NCI-H774 (cell line): ENCODE measurements at regions not wholly inside any gene's neighbourhood (a gene's known extent, or its start where the extent isn't known, plus 50 kb on each side); places are given as distances from the start of the nearest gene placed in this dataset.
"Not testable (repeated sequence)": the region's sequence is repeated elsewhere in the genome, so short reads cannot be mapped to it uniquely, and the experiment has no call there.

Experiments used
- DNase-seq: peaks from one replicate; lab custom pipeline; 2025; lab: John Stamatoyannopoulos, UW

- DNase-seq: no peak
These were observed 262.5 kb upstream of the ANO5 start for GRCh38 chr11:21930408-21930807.

GRCh38 chr11:21931436-21932101, 261.3 kb upstream of the ANO5 start:
- DNase-seq: no peak

DNA sequence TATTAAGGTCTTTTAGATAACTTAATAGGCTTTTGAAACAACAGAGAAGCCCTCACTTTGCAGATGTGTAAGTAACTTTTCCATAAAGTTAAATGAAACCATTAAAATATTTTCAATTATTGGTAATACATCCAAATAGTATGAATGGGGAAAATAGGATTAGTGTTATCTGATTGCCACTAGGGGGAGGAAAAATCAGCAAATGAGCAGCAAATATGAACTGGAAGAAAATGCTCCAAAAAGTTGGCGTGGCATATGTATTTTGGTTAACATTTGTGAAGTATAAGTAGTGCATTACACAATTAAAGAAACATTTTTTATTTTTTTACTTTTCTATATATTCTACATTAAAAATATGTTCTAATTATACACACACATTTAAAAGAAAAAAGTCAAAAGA, 259.8 kb upstream of the ANO5 start:
- DNase-seq: no peak

DNA sequence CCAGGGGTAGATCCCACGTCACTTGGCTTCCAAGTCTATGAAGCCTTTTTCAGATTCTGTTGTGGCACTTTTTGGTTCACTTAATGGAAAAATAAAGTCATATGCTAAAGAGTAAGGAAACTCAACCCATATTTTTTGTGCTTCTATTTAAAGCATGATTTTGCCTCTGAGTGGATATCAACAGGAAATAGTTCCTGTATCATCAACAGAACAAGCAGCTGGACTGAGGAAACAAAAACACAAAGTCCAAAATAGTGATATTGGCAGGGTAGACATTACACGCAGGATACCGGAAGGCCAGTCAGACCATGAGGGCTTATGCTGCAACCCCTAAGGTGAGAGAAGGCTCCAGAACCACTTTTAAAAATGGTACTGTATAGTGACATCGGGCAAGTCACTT, 248.3 kb upstream of the ANO5 start:
- DNase-seq: no peak

- DNase-seq: no peak
These were observed 244.0 kb upstream of the ANO5 start for GRCh38 chr11:21948876-21949275.

- no peak for DNase-seq
These were observed 243.0 kb upstream of the ANO5 start for GRCh38 chr11:21949763-21950413.

DNA sequence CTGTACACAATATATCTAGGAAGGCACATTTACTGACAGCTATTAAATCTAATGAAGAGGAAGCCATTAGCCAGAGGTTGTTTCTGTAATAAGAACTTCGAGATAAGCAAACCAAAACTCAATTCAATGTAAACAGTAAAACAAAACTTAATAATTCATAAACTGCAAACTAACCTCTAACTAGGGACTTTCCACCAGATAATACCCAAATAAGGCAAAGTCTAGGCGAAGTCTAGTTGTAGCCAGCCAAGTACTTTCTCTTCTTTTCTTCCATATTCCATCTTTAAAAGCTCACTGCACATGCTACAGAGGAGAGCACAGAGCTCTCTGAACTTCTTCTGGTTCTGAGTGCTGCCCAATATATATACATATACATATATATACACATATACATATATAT, 229.9 kb upstream of the ANO5 start:
- no peak for DNase-seq

DNA sequence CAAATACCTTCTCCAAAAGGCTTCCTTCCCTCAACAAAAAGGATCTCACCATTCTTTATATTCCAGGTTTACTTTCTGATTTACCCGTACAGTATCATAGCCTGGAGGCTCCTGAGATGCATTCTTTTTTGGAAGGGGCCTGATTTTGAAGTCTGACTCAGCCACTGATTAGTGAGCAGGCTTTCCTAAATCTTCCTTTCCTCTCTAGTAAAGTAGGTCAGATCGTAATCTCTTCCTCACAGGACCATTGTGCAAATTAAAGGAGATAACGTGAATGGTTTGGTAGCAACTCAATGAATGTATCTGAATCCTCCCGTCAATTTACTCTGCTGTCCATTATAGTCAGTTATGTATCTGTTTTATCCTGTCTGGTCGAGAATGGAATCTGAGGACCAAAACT, 227.7 kb upstream of the ANO5 start:
- no peak for DNase-seq

- DNase-seq: no peak
These were observed 224.2 kb upstream of the ANO5 start for GRCh38 chr11:21968702-21969101.

DNA sequence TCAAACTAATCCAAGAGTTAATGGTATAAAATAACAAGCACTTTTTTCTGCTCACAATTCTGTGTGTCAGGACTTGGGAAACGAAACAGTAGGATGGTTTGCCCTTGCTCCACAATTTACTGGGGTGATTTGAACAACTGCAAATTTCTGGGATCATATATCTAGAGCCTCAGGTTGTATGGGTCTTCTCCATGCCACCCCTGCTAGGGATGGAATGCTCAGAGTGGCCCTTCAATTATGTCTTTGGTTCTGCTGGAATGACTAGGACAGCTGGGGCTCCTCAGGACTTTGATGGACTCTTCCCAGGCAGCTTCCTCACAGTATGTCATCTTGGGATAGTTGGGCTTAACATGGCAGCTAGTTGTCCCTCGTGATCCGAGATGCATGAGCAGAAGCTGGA, 223.0 kb upstream of the ANO5 start:
- DNase-seq: no peak

DNA sequence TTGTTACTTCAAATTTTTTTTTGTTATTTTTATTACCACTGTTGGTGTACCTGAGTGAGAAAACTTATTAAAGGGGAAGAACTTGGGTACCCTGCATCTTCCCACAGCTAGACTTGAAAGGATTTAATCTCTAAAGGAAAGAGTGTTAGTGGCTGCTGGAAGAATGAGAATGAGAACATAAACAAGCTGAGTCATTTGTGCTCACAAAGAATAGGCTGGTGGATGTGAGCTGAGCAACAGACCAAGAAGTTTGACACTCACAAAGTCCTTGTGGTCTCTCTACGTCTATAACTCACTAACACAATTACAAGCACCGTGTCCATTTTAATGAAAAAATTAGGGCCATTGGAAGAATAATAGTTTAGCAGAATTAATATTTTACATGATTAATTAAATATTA, 217.6 kb upstream of the ANO5 start:
- DNase-seq: no peak

DNA sequence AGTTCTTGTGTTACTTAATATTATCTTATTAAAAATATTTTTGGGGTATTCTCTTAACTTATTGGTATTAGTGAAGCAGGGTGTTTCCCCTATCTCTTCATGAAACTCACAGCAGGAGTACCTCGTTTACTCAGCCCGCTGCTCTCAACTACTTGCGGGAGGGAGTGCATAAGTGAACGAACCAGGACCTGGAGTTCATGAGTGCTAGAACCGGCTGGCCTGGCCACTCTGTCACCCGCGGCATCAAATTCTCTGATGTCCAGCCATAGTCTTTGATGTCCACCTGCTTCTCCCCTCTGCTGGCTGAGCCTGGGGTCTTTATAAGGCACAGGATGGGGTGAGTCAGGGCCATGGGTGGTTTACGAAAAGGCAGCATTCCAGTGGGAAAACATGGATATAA, 216.7 kb upstream of the ANO5 start:
- no peak for DNase-seq

DNA sequence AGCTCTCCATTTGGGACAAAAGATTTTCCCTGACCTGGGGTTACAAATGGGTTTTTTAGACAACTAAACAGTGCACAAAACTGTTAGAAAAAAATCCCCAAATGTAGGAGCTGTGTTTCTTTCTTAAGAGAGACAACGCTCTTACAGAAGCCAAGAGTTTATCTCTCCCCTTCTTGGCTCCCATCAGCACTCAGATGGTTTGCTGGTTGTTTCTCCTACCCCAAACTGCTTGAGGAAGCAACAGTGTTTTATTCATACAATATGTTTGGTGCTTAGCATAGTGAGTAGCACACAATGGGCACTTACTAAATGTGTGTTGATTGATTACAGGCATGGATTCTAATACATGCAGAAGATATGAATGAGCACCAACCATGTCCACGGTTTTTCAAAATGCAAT, 209.5 kb upstream of the ANO5 start:
- no peak for DNase-seq

DNA sequence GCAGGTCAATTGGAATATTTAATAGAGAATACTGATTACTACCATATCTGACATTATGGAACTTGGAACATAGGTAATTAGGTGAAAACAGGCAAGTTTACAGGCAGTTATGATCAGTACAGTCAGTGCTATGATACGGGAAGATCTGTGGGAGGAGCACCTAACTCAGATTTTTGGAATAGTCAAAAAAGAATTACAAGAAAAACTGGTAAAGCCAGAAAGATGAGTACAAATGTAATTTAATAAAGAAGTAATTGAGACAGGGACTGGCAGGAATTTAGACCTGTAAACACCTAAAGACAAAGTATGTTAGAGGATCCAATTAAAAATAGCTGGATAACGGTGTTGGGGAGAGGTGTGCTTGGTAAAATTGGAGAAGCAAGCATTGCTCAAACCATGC, 206.5 kb upstream of the ANO5 start:
- DNase-seq: no peak

GRCh38 chr11:21987261-21987660, 205.6 kb upstream of the ANO5 start:
- no peak for DNase-seq

DNA sequence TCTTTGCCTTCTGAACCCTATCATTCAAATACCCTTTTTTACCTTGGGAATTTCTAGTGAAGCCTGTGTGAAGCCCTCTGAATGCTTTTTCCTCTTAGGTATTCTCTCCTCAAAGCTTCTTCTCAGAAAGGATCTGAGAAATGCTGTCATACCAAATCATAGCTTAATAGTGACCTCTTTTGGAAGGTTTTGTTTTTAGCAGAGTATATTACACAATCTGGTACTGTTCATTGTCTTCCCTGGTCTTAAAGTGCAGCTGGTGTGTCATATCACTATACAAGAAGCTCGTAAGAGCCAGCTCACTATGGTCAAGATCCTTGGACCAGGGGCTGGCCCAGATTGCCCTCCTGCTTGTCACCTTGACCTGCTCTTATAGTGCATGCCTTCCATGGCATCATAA, 204.4 kb upstream of the ANO5 start:
- no peak for DNase-seq

- DNase-seq: not testable (repeated sequence)
These were observed 191.1 kb upstream of the ANO5 start for GRCh38 chr11:22001803-22002202.

- DNase-seq: no peak
These were observed 186.0 kb upstream of the ANO5 start for GRCh38 chr11:22006901-22007300.

DNA sequence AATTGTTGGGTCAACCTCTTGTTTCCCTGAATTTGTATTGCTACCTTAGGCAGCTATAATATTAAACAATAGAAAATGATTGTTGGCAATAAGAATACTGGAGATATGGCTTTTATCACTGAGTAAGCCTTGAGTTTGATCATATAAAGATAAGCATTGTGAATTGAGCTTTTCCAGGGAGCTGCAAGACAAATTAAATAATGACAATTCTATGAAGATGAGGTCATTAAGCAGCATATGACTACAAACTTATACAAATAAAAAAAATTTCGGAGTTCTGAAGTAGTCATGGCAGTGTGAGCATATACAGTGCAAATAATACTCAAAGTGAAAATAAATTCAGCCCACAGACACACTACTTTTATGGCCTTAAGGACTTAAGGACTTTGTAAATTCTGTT, 161.1 kb upstream of the ANO5 start:
- no peak for DNase-seq

DNA sequence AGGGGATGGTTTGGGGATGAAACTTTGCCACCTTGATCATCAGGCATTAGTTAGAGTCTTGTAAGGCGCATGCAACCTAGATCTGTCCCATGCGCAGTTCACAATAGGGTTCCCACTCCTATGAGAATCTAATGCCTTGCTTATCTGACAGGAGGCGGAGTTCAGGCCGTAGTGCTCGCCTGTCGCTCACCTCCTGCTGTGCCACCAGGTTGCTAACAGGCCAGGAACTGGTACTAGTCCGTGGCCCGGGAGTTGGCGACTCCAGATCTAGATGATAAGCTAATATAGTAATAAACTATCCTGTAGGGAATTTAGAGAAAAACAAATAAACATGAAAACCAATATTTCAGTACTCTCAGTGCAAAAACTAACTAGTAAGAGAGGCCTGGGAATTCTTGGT, 155.4 kb upstream of the ANO5 start:
- DNase-seq: no peak

DNA sequence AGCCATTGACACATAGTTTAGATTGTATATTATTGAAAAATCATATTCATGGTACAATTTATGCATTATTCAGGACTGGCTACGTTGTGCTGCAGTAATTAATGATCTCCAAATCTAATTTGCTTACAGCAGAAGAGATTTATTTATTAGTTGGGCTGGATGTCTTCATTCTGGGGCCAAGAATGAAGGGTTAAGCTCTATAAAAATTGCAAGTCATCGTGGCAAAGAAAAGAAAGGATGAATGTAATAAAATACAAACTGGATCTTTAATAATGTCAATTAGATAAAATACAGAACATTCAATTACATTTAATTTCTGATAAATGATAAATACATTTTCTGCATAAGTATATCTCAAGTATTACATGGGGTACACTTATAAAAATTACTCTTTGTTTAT, 151.8 kb upstream of the ANO5 start:
- no peak for DNase-seq

- DNase-seq: no peak
These were observed 150.8 kb upstream of the ANO5 start for GRCh38 chr11:22042081-22042480.

GRCh38 chr11:22044126-22044525, 148.8 kb upstream of the ANO5 start:
- DNase-seq: no peak

DNA sequence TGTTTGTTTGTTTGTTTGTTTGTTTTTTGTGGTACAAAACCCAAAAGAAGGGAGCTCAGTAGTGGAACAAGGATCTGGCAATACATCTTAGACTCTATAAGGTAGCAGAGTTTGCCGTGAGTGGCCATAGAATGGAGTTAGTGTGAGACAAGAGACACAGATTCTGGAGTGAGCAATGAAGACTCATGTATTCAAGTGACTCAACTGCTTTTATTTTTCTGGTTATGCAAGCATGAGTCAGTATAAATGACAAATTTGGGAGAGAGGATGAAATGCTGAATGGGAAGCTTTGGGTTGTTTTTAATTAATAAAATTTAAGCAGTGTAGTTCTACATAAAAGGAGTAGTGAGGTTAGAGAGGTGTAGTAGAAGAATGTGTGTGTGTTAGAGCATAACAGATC, 143.6 kb upstream of the ANO5 start:
- DNase-seq: no peak
